GM12878 (cell line): ENCODE measurements at regions not wholly inside any gene's neighbourhood (a gene's known extent, or its start where the extent isn't known, plus 50 kb on each side); places are given as distances from the start of the nearest gene placed in this dataset.

Source experiments
- CHD1 ChIP-seq: IDR thresholded peaks from 2 replicates; pipeline ENCODE4 v1.6.1; 2012; ENCODE audit warnings: low read depth, low read length, improper control_type of control experiment
- CTCF ChIP-seq, 3 experiments: IDR thresholded peaks in 2 of 3; conservative IDR thresholded peaks in 1 of 3; 2 replicates each; pipeline ENCODE4 v1.5.1; 2011; ENCODE audit warnings: low read depth in 3 of 3, low read length in 3 of 3, mild to moderate bottlenecking in 3 of 3, control low read depth in 2 of 3, moderate library complexity in 2 of 3, inconsistent platforms in 1 of 3, mixed read lengths in 1 of 3; ENCODE audit not compliant: control insufficient read depth in 2 of 3, insufficient read depth in 1 of 3; ENCODE audit errors: extremely low read depth in 1 of 3
- E4F1 ChIP-seq: fragments of 450-650 bp; IDR thresholded peaks from 2 replicates; pipeline ENCODE4 v1.6.1; 2018; ENCODE audit warnings: borderline replicate concordance, mild to moderate bottlenecking; ENCODE audit not compliant: partially characterized antibody
- EP300 ChIP-seq, 2 experiments: fragments of 150-350 bp in 1 of 2; IDR thresholded peaks; 2 replicates each; pipeline ENCODE4 v1.6.1; 2011 to 2012; ENCODE audit warnings: low read depth in 2 of 2, low read length in 2 of 2, borderline replicate concordance in 1 of 2, improper control_type of control experiment in 1 of 2, inconsistent platforms in 1 of 2; ENCODE audit not compliant: control insufficient read depth in 1 of 2
- GABPA ChIP-seq: IDR thresholded peaks from 2 replicates; pipeline ENCODE4 v1.6.1; 2014; ENCODE audit warnings: antibody characterized with exemption, low read depth, mild to moderate bottlenecking, inconsistent platforms
- JUND ChIP-seq: IDR thresholded peaks from 2 replicates; pipeline ENCODE4 v1.6.1; 2012; ENCODE audit warnings: low read depth, mild to moderate bottlenecking, low read length, improper control_type of control experiment, moderate library complexity
- USF2 ChIP-seq: IDR thresholded peaks from 2 replicates; pipeline ENCODE4 v1.6.1; 2011; ENCODE audit warnings: low read depth, low read length, improper control_type of control experiment, borderline replicate concordance
- ZNF207 ChIP-seq: fragments of 450-650 bp; IDR thresholded peaks from 2 replicates; pipeline ENCODE4 v1.6.1; 2014; ENCODE audit warnings: antibody characterized with exemption, mild to moderate bottlenecking, borderline replicate concordance

- TF ChIP-seq USF2 (no peak), CTCF (IDR thresholded peaks at IDR 0.05 in 2 of 3, conservative IDR thresholded peaks at IDR 0.05 in 1 of 3; ENCODE audit: control insufficient read depth in 2 of 3, extremely low read depth in 1 of 3, insufficient read depth in 1 of 3, low read depth in 3 of 3, low read length in 3 of 3) (no peak), JUND (no peak), GABPA (no peak), EP300 (IDR thresholded peaks at IDR 0.05; ENCODE audit: borderline replicate concordance in 1 of 2, control insufficient read depth in 1 of 2, low read depth in 2 of 2, low read length in 2 of 2) (no peak), ZNF207 (no peak), CHD1 (no peak), E4F1 (no peak)
Observed at GRCh38 chr13:100898431-100898830, 223.8 kb upstream of the TMTC4 start.
